ENCODE measurements at regions not wholly inside any gene's neighbourhood (a gene's known extent, or its start where the extent isn't known, plus 50 kb on each side); places are given as distances from the start of the nearest gene placed in this dataset.
"Not testable (repeated sequence)": the region's sequence is repeated elsewhere in the genome, so short reads cannot be mapped to it uniquely, and the experiment has no call there.

- no peak for DNase-seq
These were observed 139.3 kb upstream of the ALDH1B1 start for GRCh38 chr9:38253200-38253599.

DNA sequence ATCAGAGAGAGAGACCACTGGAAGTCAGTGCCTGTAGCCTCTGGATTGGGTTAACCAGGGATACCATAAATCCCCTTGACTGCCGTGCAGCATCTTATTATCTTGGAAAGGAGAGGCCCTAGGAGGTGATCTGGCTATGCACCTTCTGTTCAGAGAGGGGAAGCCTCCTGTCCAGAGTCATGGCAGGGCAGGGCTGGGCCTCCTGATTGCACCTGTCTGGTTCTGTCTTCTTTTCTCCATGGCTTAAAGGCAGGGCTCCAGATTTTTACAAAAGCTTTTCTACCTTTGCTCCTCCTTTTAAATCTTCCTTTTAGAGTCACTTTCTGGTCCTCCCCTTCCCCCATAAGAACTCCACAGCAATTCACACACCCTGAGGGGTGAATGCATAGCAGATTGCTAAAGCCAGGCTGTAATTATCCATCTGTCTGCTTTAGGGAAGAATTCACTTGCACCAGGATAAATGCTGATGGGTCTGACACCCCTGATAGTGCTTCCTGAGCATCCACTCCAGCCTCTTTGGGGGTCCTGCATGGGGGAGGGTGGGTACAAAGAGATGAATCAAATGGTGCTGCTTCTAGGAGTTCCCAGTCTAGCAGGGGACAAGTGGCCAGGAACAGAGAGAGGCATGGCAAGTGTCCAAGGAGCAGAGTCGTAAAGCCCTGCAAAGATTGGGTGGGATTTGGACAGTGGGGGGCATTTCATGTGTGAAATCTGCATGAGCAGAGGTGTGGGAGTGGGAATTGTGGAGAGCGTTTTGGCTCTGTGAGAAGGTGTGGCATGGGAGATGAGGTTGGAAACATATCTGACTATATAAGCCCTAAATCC, 141.3 kb upstream of the ALDH1B1 start:
- DNase-seq = no peak

- no peak for DNase-seq
These were observed 142.0 kb upstream of the ALDH1B1 start for GRCh38 chr9:38250279-38251035.

- DNase-seq = no peak
These were observed 142.8 kb upstream of the ALDH1B1 start for GRCh38 chr9:38249587-38250210.

- DNase-seq = no peak
These were observed 143.5 kb upstream of the ALDH1B1 start for GRCh38 chr9:38249049-38249448.

- DNase-seq = no peak
These were observed 145.7 kb upstream of the ALDH1B1 start for GRCh38 chr9:38246833-38247232.

- DNase-seq = no peak
These were observed 147.5 kb upstream of the ALDH1B1 start for GRCh38 chr9:38244971-38245370.

DNA sequence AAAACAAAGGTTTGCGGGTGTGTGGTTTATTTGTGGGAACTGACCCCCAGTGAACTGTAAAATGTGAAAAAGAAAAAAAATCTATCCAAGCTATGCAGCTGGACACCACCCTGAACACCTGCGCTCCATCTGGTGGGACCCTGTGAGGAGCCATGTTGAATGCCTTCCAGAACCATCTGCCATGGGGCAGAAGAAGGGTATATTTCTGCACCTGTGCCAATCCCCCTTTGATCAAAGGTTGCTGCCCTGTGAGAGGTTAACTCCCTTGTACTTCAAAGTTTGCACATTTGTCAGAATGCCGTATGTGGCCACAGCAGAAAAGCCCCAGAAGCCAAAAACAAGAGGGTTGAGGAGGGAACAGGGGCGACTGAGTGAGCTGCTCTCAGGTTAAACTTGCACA, 148.5 kb upstream of the ALDH1B1 start:
- DNase-seq = no peak

GRCh38 chr9:38242151-38242550, 150.4 kb upstream of the ALDH1B1 start:
- not testable (repeated sequence) for DNase-seq

DNA sequence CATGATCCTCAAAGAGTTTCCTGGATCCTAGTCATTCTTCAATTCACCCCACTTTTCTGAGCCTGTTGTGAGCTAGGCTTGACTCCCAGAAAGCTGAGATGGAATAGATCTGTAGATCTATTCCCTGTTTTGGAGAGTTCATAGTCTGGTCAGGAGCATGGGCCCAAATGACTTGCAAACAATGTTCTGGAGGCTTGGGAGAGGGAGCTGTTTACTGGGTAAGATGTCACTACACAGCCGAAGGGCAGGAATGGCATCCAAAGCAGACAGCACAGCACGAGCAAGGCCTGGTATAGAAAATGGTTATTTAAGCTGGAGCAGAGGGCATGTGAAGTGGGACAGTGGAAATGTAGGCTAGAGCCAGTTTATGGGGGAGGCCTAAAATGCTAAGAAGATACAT, 152.5 kb upstream of the ALDH1B1 start:
- no peak for DNase-seq

DNA sequence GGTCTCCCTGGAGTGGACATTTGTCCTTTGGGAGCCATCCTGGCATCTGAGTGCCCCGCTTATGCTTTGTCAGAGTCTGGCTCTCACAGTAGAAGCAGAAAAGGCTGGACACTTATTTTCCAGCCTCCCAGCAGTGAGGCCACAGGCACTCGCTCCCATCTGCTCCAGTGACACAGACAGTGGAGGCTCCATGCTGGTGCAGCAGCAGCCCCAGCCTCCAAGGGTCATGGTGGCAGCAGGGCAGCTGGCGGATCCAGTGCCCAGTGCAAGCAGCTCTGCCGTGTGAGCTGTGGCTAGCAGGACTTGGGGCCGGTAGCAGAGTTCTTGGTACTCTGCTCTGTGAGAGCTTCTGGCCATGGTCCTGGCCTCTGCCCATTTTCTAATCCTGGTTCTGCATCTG, 157.3 kb upstream of the ALDH1B1 start:
- no peak for DNase-seq

- no peak for DNase-seq
These were observed 157.9 kb upstream of the ALDH1B1 start for GRCh38 chr9:38234479-38235170.

DNA sequence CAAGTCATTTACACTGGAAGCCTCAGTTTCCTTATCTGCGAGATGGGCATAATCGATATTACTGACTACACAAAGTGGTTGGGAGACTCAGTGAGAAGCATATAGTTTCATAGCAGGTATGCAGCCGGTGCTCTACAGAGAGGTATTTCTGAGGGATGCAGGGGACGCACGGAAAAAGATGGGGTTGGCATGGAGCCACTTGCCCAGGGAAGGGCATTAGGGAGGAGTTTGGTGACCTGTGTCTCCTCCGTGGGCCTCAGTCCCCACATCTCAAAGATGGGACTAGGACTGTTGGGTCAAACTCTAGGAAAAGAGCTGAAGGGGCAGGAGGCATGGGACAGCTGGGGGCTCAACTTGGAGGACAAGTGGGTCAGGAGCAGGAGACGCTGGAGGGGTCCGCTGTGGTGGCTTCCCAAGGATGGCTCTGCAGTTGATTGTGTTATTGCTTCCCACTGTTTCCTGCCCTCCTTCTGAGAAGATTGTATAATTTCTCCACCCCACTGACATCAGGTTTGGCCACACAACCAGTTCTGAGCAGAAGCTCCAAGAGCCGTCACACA, 158.6 kb upstream of the ALDH1B1 start:
- no peak for DNase-seq

DNA sequence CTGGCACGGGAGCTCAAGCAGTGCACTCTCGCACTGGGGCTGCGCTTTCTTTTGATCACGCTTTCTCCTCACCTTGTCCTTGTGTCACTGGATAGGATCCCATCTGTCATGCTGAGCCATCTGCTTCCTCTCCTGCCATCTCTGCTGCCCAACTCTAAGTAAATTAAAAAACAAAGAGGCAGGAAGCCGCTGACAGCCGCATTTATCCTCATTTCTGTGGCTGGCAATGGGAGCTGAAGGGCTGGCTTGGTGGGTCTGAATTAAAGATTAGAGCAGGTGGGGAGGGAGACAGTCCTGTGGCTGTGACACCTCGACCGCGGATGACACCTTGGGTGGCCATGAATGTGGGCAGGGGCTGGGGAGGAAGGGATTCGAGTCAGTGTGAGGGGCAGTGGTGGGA, 159.2 kb upstream of the ALDH1B1 start:
- DNase-seq = no peak

DNA sequence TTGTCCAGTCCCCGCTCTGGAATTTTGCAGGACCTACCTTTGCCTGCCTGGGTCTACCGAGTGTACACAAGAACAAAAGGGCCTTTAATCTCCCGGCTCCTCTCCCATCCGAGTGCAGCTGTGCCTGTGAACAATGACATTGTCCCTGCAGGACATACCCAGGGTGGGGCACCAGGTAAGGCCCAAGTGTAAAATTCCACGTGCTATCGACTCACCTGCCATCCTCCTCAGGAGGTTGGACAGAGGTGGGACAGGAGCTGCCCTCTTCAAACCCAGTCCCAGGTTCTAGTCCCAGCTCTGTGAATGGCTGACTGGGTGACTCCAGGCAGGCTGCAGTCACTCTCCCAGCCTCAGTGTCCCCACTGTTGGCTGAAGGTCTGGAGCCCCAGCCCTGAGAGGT, 159.6 kb upstream of the ALDH1B1 start:
- no peak for DNase-seq

- DNase-seq = no peak
These were observed 160.6 kb upstream of the SHB start for GRCh38 chr9:38229504-38230155.

- no peak for DNase-seq
These were observed 160.1 kb upstream of the SHB start for GRCh38 chr9:38229104-38229500.

DNA sequence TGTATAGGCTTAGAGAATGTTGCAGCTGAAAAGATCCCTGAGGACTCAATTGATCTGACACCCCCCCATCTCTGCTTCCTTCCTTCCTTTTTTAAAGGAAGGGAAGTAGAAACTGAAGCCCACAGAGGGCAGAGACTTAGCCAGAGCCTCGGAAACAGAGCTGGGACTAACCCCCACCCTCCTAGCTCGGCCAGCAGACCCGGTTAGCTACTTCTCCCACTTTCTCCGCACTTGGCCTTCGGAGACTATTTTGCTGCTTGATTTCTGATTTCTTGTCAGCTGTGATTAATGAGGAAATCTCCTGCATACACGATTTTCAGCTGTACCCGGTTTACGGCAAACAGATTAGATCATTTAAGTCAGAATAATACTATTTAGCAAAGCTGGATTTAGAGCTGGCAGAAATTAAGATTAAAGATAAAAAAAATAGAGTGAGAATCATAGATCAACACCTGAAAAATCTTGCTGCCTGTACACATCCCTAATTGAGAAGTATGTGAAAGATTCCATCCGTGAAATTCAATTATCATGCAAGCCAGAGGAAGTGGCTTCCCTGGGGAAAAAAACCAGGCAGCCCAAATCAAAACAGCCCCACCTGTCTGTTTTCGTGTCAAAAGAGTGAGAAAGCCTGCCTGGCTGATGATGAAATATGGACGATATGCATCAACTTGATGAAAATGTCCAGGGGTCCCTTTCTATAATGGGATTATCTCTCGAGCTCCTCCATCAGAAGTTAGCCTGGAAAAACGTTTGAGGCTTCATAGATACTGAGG, 159.5 kb upstream of the SHB start:
- DNase-seq = no peak

- DNase-seq = peak; percentile 44
These were observed 158.6 kb upstream of the SHB start for GRCh38 chr9:38227656-38228055.

DNA sequence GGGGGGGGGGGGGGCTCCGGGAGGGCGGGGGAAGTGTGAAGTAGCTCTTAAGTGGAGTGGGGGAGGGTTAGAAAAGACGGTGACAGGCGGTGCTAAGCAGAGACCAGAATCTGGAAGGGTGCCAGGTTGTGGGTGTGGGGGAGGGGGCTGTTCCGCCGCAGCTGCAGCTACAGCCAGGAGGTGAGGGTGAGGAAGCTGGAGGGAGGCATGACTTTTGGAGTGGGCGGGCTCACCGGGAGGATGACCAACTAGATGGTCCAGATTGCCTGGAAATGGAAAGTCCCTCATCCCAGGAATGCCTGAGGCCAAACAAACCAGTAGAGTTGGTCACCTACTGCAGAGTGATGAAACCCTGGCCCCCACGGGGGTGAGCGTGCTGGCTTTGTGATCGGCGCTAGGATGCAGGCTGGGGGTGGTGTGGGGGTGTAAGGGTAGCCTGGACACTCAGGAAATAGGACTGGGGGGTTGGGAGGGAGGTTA, 158.1 kb upstream of the SHB start:
- DNase-seq = peak; percentile 75

- DNase-seq = no peak
These were observed 157.5 kb upstream of the SHB start for GRCh38 chr9:38226491-38226951.
